ENCODE measurements at regions not wholly inside any gene's neighbourhood (a gene's known extent, or its start where the extent isn't known, plus 50 kb on each side); places are given as distances from the start of the nearest gene placed in this dataset.

DNA sequence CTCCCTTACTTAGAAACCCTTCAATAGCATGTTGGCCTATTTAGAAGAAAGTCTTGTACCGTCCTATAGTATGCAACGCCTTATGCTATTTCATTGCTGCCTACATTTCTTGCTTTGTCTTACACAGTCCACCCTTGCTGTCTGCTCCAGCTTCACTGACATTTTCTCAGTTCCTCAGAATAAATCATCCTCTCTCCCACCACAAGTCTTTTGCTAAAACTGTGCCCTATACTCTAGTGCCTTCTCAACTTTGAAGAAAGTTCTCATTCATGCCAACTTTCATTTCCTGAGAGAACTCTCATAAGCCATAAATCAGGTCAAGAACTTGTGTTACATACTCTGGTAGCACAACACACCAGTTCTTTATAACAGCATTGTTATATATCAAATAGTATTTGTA lies 54.3 kb upstream of the COL3A1 start:
- no peaks in the 10 kb centered on the region for H3K4me1 ChIP-seq (replicated peaks; ENCODE audit: insufficient read depth)
- CTCF ChIA-PET = no interaction called here
- H3K36me3 ChIP-seq (ENCODE audit: low read depth) = no peaks in the 10 kb centered on the region
- no peak overlapping the region for H3K4me2 ChIP-seq
- no peaks in the 10 kb centered on the region for H3K9me2 ChIP-seq (ENCODE audit: insufficient read depth)
- H3F3A ChIP-seq (ENCODE audit: insufficient read depth, low read depth) = no peaks in the 10 kb centered on the region
- TF ChIP-seq CTCF (conservative IDR thresholded peaks at IDR 0.05) = no peak
- no peak for TF ChIP-seq EZH2 (IDR thresholded peaks at IDR 0.05; ENCODE audit: low read depth)
- no TSS peak for BruUV-seq (replicated peaks)
- H3K27ac ChIP-seq = no peak overlapping the region
- no peak overlapping the region for H2AFZ ChIP-seq
- no peaks in the 10 kb centered on the region; the same call in 1 of the 2 replicates for H3K9me3 ChIP-seq (ENCODE audit: insufficient read depth, low read depth)
- intact Hi-C loops (cut with micrococcal nuclease; ENCODE audit: unreplicated experiment) = no loop called here
- no peaks in the 10 kb centered on the region for H4K20me1 ChIP-seq (ENCODE audit: insufficient read depth)
- no peak overlapping the region for H3K4me3 ChIP-seq
- DNase-seq = no peak
- H3K79me2 ChIP-seq (ENCODE audit: low read depth) = no peaks in the 10 kb centered on the region
- POLR2A ChIA-PET (ENCODE audit: unreplicated experiment) = no interaction called here
- H3K27me3 ChIP-seq (ENCODE audit: insufficient read depth, low read depth) = no peaks in the 10 kb centered on the region

GRCh38 chr2:188922191-188922590 lies 52.0 kb upstream of the COL3A1 start:
- Histone ChIP-seq H3K79me2 (ENCODE audit: low read depth) (no peaks in the 10 kb centered on the region), H3K4me2 (no peak overlapping the region), H3K4me3 (no peak overlapping the region), H3K36me3 (ENCODE audit: low read depth) (no peaks in the 10 kb centered on the region), H3K9me2 (ENCODE audit: insufficient read depth) (no peaks in the 10 kb centered on the region), H4K20me1 (ENCODE audit: insufficient read depth) (no peaks in the 10 kb centered on the region), H3K4me1 (replicated peaks; ENCODE audit: insufficient read depth) (no peaks in the 10 kb centered on the region), H3K27ac (no peak overlapping the region), H3F3A (ENCODE audit: insufficient read depth, low read depth) (no peaks in the 10 kb centered on the region), H3K27me3 (ENCODE audit: insufficient read depth, low read depth) (no peaks in the 10 kb centered on the region), H2AFZ (no peak overlapping the region), H3K9me3 (ENCODE audit: insufficient read depth, low read depth) (peaks cover 5% of the 10 kb centered on the region; the same call in 1 of the 2 replicates)
- intact Hi-C loops (cut with micrococcal nuclease; ENCODE audit: unreplicated experiment) = no loop called here
- no peak for DNase-seq
- CTCF ChIA-PET = no interaction called here
- BruUV-seq (replicated peaks) = no TSS peak
- POLR2A ChIA-PET (ENCODE audit: unreplicated experiment) = no interaction called here
- TF ChIP-seq EZH2 (IDR thresholded peaks at IDR 0.05; ENCODE audit: low read depth) (no peak), CTCF (conservative IDR thresholded peaks at IDR 0.05) (no peak)
